RWPE2 (cell line): ENCODE measurements at regions not wholly inside any gene's neighbourhood (a gene's known extent, or its start where the extent isn't known, plus 50 kb on each side); places are given as distances from the start of the nearest gene placed in this dataset.
A peak's percentile ranks its signal among the peaks of the same experiment; 100 is the strongest.
"Not testable (repeated sequence)": the region's sequence is repeated elsewhere in the genome, so short reads cannot be mapped to it uniquely, and the experiment has no call there.

Source experiments
- ATAC-seq: fragments of 200-7000 bp; cut with Tn5 transposase; 3 replicates; pipeline ENCODE4 v1.9.1; 2021; ENCODE audit warnings: low read depth
- DNase-seq: peaks from one replicate; pipeline ENCODE4 v3.0.0-alpha.2; 2020; ENCODE audit warnings: low spot score
- H3K27ac ChIP-seq: fragments of 450-650 bp; 2 replicates; pipeline ENCODE4 v1.5.1; 2017; ENCODE audit warnings: mild to moderate bottlenecking; ENCODE audit not compliant: poor library complexity, severe bottlenecking
- H3K27me3 ChIP-seq: fragments of 250-450 bp; sonication (Bioruptor Pico); 2 replicates; pipeline ENCODE4 v1.5.1; 2021; ENCODE audit warnings: mild to moderate bottlenecking, moderate library complexity; ENCODE audit not compliant: insufficient read depth, poor library complexity, severe bottlenecking
- H3K36me3 ChIP-seq: fragments of 250-450 bp; sonication (Bioruptor Pico); 2 replicates; pipeline ENCODE4 v1.5.1; 2020; ENCODE audit warnings: low read depth, mild to moderate bottlenecking, moderate library complexity
- H3K4me1 ChIP-seq: fragments of 250-450 bp; sonication (Bioruptor Pico); 2 replicates; pipeline ENCODE4 v1.5.1; 2021; ENCODE audit warnings: mild to moderate bottlenecking, moderate library complexity; ENCODE audit not compliant: insufficient read depth, poor library complexity, severe bottlenecking
- H3K4me3 ChIP-seq: fragments of 250-450 bp; sonication (Bioruptor Pico); 2 replicates; pipeline ENCODE4 v1.5.1; 2021; ENCODE audit warnings: mild to moderate bottlenecking, moderate library complexity; ENCODE audit not compliant: severe bottlenecking
- H3K9me3 ChIP-seq: fragments of 250-450 bp; sonication (Bioruptor Pico); 2 replicates; pipeline ENCODE4 v1.5.1; 2021; ENCODE audit warnings: mild to moderate bottlenecking, moderate library complexity; ENCODE audit not compliant: severe bottlenecking
- CTCF ChIP-seq: fragments of 450-650 bp; IDR thresholded peaks from one replicate; pipeline ENCODE4 v1.5.1; 2017; ENCODE audit warnings: mild to moderate bottlenecking, moderate library complexity; ENCODE audit not compliant: poor library complexity, severe bottlenecking

- TF ChIP-seq CTCF = no peak
- ATAC-seq (no peak), DNase-seq (no peak)
- Histone ChIP-seq H3K4me1 (no peaks in the 10 kb centered on the region), H3K36me3 (no peaks in the 10 kb centered on the region), H3K9me3 (peaks cover 2% of the 10 kb centered on the region), H3K27me3 (no peaks in the 10 kb centered on the region), H3K27ac (no peak overlapping the region), H3K4me3 (no peak overlapping the region)
Observed at GRCh38 chr4:147247579-147247978, 233.3 kb upstream of the EDNRA start.

GRCh38 chr4:147250062-147250461, 230.8 kb upstream of the EDNRA start:
- H3K27ac ChIP-seq = no peak overlapping the region
- no peaks in the 10 kb centered on the region for H3K27me3 ChIP-seq
- H3K4me3 ChIP-seq = no peak overlapping the region
- DNase-seq = no peak
- H3K4me1 ChIP-seq = no peaks in the 10 kb centered on the region
- TF ChIP-seq CTCF = no peak
- ATAC-seq = no peak
- H3K9me3 ChIP-seq = peaks cover 2% of the 10 kb centered on the region
- no peaks in the 10 kb centered on the region for H3K36me3 ChIP-seq

GRCh38 chr4:147255268-147255667, 225.6 kb upstream of the EDNRA start:
- not testable (repeated sequence) for H3K4me1 ChIP-seq, ATAC-seq, H3K27me3 ChIP-seq, DNase-seq, H3K36me3 ChIP-seq, H3K4me3 ChIP-seq, H3K27ac ChIP-seq, H3K9me3 ChIP-seq

- not testable (repeated sequence) for H3K27ac ChIP-seq, H3K9me3 ChIP-seq, H3K36me3 ChIP-seq, ATAC-seq, H3K27me3 ChIP-seq, H3K4me1 ChIP-seq, H3K4me3 ChIP-seq, DNase-seq
Observed at GRCh38 chr4:147259271-147259670, 221.6 kb upstream of the EDNRA start.

- Histone ChIP-seq H3K9me3 (peaks cover 2% of the 10 kb centered on the region), H3K27me3 (no peaks in the 10 kb centered on the region), H3K27ac (no peak overlapping the region), H3K4me3 (no peak overlapping the region), H3K4me1 (peaks cover 7% of the 10 kb centered on the region), H3K36me3 (no peaks in the 10 kb centered on the region)
- no peak for TF ChIP-seq CTCF
- no peak for ATAC-seq
- DNase-seq = no peak
Observed at GRCh38 chr4:147284256-147284835, 196.6 kb upstream of the EDNRA start.

- H3K36me3 ChIP-seq = no peaks in the 10 kb centered on the region
- peaks cover 7% of the 10 kb centered on the region for H3K4me1 ChIP-seq
- DNase-seq = no peak
- peak; percentile 78 for ATAC-seq
- H3K27me3 ChIP-seq = no peaks in the 10 kb centered on the region
- H3K27ac ChIP-seq = peak overlapping the region; percentile 21
- no peak for TF ChIP-seq CTCF
- no peak overlapping the region for H3K4me3 ChIP-seq
- peaks cover 2% of the 10 kb centered on the region for H3K9me3 ChIP-seq
Observed at GRCh38 chr4:147284935-147285334, 196.0 kb upstream of the EDNRA start.
